Gastroesophageal sphincter (tissue), 2 donors: ENCODE measurements at regions not wholly inside any gene's neighbourhood (a gene's known extent, or its start where the extent isn't known, plus 50 kb on each side); places are given as distances from the start of the nearest gene placed in this dataset.

Experiments
- EP300 ChIP-seq: sonication (generic); formaldehyde crosslinking; IDR thresholded peaks from one replicate; pipeline ENCODE4 v1.6.1; 2017; ENCODE audit warnings: antibody characterized with exemption, mild to moderate bottlenecking
- POLR2AphosphoS5 ChIP-seq: sonication (generic); formaldehyde crosslinking; IDR thresholded peaks from one replicate; pipeline ENCODE4 v1.6.1; 2017; ENCODE audit warnings: antibody characterized with exemption

DNA sequence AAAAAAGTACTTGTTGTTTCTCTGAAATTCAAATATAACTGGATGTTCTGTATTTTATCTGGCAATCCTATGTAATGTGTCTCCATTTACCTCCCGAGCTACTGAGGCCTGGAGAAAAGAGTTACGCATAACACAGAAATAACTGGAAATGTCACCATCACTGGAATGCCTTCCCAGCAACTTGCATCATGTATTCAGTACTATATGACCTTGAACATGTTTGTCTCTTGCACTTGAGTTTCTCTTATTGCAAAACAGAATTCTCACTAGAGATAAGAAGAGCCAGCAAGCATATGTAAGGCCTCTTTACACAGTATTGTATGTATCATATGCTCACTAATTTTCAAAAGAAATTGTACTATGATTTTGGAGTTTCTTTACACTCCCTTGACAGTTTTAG, 99.6 kb upstream of the CTAGE1 start:
- TF ChIP-seq POLR2AphosphoS5, result no peak
- TF ChIP-seq EP300, result no peak
